ENCODE measurements at regions not wholly inside any gene's neighbourhood (a gene's known extent, or its start where the extent isn't known, plus 50 kb on each side); places are given as distances from the start of the nearest gene placed in this dataset.

GRCh38 chr3:102074946-102075345 is 225.6 kb downstream of the NFKBIZ start:
- TF ChIP-seq POLR2A (IDR thresholded peaks at IDR 0.05) (no peak), CTCF (IDR thresholded peaks at IDR 0.05 in 4 of 5, conservative IDR thresholded peaks at IDR 0.05 in 1 of 5) (no peak)
- in situ Hi-C loops (cut with MboI; ENCODE audit: low sequenced_read_pairs in 4 of 4): no loop called here
- DNase-seq: no peak
- Histone ChIP-seq H3K36me3 (no peaks in the 10 kb centered on the region), H3K27me3 (no peaks in the 10 kb centered on the region), H3K4me1 (no peaks in the 10 kb centered on the region), H3K27ac (no peak overlapping the region), H3K9me3 (no peaks in the 10 kb centered on the region), H3K4me3 (no peak overlapping the region)
- ATAC-seq: no peak
- intact Hi-C loops (cut with DNase I; ENCODE audit: low total_unique reads): no loop called here

GRCh38 chr3:102078401-102078800 is 229.1 kb downstream of the NFKBIZ start:
- no peak for TF ChIP-seq CTCF (IDR thresholded peaks at IDR 0.05 in 4 of 5, conservative IDR thresholded peaks at IDR 0.05 in 1 of 5)
- no peak for TF ChIP-seq POLR2A (IDR thresholded peaks at IDR 0.05)
- ATAC-seq (no peak), DNase-seq (no peak)
- in situ Hi-C loops (cut with MboI; ENCODE audit: low sequenced_read_pairs in 4 of 4): no loop called here
- intact Hi-C loops (cut with DNase I; ENCODE audit: low total_unique reads): no loop called here
- no peak overlapping the region for H3K27ac ChIP-seq
- H3K9me3 ChIP-seq: no peaks in the 10 kb centered on the region
- H3K4me3 ChIP-seq: no peak overlapping the region
- H3K4me1 ChIP-seq: no peaks in the 10 kb centered on the region
- no peaks in the 10 kb centered on the region for H3K36me3 ChIP-seq
- no peaks in the 10 kb centered on the region for H3K27me3 ChIP-seq

GRCh38 chr3:102078854-102079808 is 229.8 kb downstream of the NFKBIZ start:
- TF ChIP-seq POLR2A (IDR thresholded peaks at IDR 0.05): no peak
- no peak for TF ChIP-seq CTCF (IDR thresholded peaks at IDR 0.05 in 4 of 5, conservative IDR thresholded peaks at IDR 0.05 in 1 of 5)
- in situ Hi-C loops (cut with MboI; ENCODE audit: low sequenced_read_pairs in 4 of 4): no loop called here
- H3K27ac ChIP-seq: no peak overlapping the region

GRCh38 chr3:102079809-102080197 is 230.5 kb downstream of the NFKBIZ start:
- H3K36me3 ChIP-seq: no peaks in the 10 kb centered on the region
- no peak overlapping the region for H3K27ac ChIP-seq
- in situ Hi-C loops (cut with MboI; ENCODE audit: low sequenced_read_pairs in 4 of 4): no loop called here
- no peaks in the 10 kb centered on the region for H3K9me3 ChIP-seq
- no peak for DNase-seq
- no peaks in the 10 kb centered on the region for H3K4me1 ChIP-seq
- ATAC-seq: no peak
- intact Hi-C loops (cut with DNase I; ENCODE audit: low total_unique reads): loop anchor here (10.0 kb wide), 1 partner anchor 275 kb away; no protein-coding TSS in a partner anchor
- no peak overlapping the region for H3K4me3 ChIP-seq
- TF ChIP-seq CTCF (IDR thresholded peaks at IDR 0.05 in 4 of 5, conservative IDR thresholded peaks at IDR 0.05 in 1 of 5) (no peak), POLR2A (IDR thresholded peaks at IDR 0.05) (no peak)
- no peaks in the 10 kb centered on the region for H3K27me3 ChIP-seq

More at GRCh38 chr3:102078854-102079808, 229.8 kb downstream of the NFKBIZ start:
- DNase-seq (no peak), ATAC-seq (no peak)
- Histone ChIP-seq H3K9me3 (no peaks in the 10 kb centered on the region), H3K27me3 (no peaks in the 10 kb centered on the region), H3K4me3 (no peak overlapping the region), H3K4me1 (no peaks in the 10 kb centered on the region), H3K36me3 (no peaks in the 10 kb centered on the region)
- intact Hi-C loops (cut with DNase I; ENCODE audit: low total_unique reads): no loop called here

All from gastrocnemius medialis (tissue), 4 donors.